Lower leg skin (tissue), 3 donors: ENCODE measurements at regions not wholly inside any gene's neighbourhood (a gene's known extent, or its start where the extent isn't known, plus 50 kb on each side); places are given as distances from the start of the nearest gene placed in this dataset.

Source experiments
- CTCF ChIP-seq, 3 donors: fragments of 450-650 bp; IDR thresholded peaks; one replicate each; pipeline ENCODE4 v1.5.1; 2016; ENCODE audit warnings: antibody characterized with exemption in 3 of 3, mild to moderate bottlenecking in 3 of 3, moderate library complexity in 2 of 3
- POLR2A ChIP-seq, 2 donors: fragments of 450-650 bp; IDR thresholded peaks; one replicate each; pipeline ENCODE4 v1.6.1; 2016 to 2017; ENCODE audit warnings: antibody characterized with exemption in 2 of 2, mild to moderate bottlenecking in 1 of 2, moderate library complexity in 1 of 2

- TF ChIP-seq CTCF (IDR thresholded peaks at IDR 0.05) (no peak), POLR2A (IDR thresholded peaks at IDR 0.05) (no peak)
Observed at GRCh38 chr10:88114368-88114767, 250.9 kb downstream of the PTEN start.
